T-helper 9 cell (primary cell): ENCODE measurements at regions not wholly inside any gene's neighbourhood (a gene's known extent, or its start where the extent isn't known, plus 50 kb on each side); places are given as distances from the start of the nearest gene placed in this dataset.

ENCODE experiments used
- DNase-seq: peaks from one replicate; pipeline ENCODE4 v3.0.0-alpha.2; 2020

GRCh38 chr15:96390986-96391385 is 60.5 kb downstream of the NR2F2 start:
- DNase-seq: no peak

- DNase-seq: no peak
These were observed 62.1 kb downstream of the NR2F2 start for GRCh38 chr15:96392380-96393208.

GRCh38 chr15:96393209-96393513 is 62.7 kb downstream of the NR2F2 start:
- no peak for DNase-seq

- no peak for DNase-seq
These were observed 65.2 kb downstream of the NR2F2 start for GRCh38 chr15:96395687-96396086.

- DNase-seq: no peak
These were observed 68.3 kb downstream of the NR2F2 start for GRCh38 chr15:96398776-96399175.

GRCh38 chr15:96402403-96402802 is 71.9 kb downstream of the NR2F2 start:
- DNase-seq: no peak

- no peak for DNase-seq
These were observed 72.6 kb downstream of the NR2F2 start for GRCh38 chr15:96403071-96403470.

GRCh38 chr15:96403932-96404331 is 73.4 kb downstream of the NR2F2 start:
- no peak for DNase-seq

GRCh38 chr15:96404560-96404959 is 74.1 kb downstream of the NR2F2 start:
- no peak for DNase-seq

- DNase-seq: no peak
These were observed 75.8 kb downstream of the NR2F2 start for GRCh38 chr15:96406291-96406690.

GRCh38 chr15:96406701-96407100 is 76.2 kb downstream of the NR2F2 start:
- DNase-seq: no peak

GRCh38 chr15:96407482-96407881 is 77.0 kb downstream of the NR2F2 start:
- no peak for DNase-seq

- DNase-seq: no peak
These were observed 78.2 kb downstream of the NR2F2 start for GRCh38 chr15:96408591-96409183.

GRCh38 chr15:96409215-96410138 is 79.0 kb downstream of the NR2F2 start:
- no peak for DNase-seq

GRCh38 chr15:96410175-96411055 is 79.9 kb downstream of the NR2F2 start:
- DNase-seq: no peak

- DNase-seq: no peak
These were observed 80.8 kb downstream of the NR2F2 start for GRCh38 chr15:96411056-96412031.

- no peak for DNase-seq
These were observed 81.8 kb downstream of the NR2F2 start for GRCh38 chr15:96412045-96412905.

- DNase-seq: no peak
These were observed 82.4 kb downstream of the NR2F2 start for GRCh38 chr15:96412906-96413231.

GRCh38 chr15:96413657-96414056 is 83.2 kb downstream of the NR2F2 start:
- no peak for DNase-seq

GRCh38 chr15:96414875-96415274 is 84.4 kb downstream of the NR2F2 start:
- DNase-seq: no peak
